ENCODE measurements at regions not wholly inside any gene's neighbourhood (a gene's known extent, or its start where the extent isn't known, plus 50 kb on each side); places are given as distances from the start of the nearest gene placed in this dataset.

GRCh38 chr6:1191141-1191630 is 120.7 kb upstream of the FOXQ1 start:
- Histone ChIP-seq H3K27ac (no peak overlapping the region), H3K36me3 (no peaks in the 10 kb centered on the region), H3K4me3 (no peak overlapping the region), H3K4me1 (no peaks in the 10 kb centered on the region), H3K27me3 (no peaks in the 10 kb centered on the region), H3K9me3 (peaks cover 0 to 7% of the 10 kb centered on the region in 2 donors)
- no peak for DNase-seq (ENCODE audit: low spot score in 2 of 2)
- intact Hi-C loops (cut with DNase I; ENCODE audit: low total_unique reads) = no loop called here
- TF ChIP-seq POLR2A (IDR thresholded peaks at IDR 0.05) = no peak
- no peak for TF ChIP-seq POLR2AphosphoS5 (IDR thresholded peaks at IDR 0.05)
- no peak for TF ChIP-seq CTCF (IDR thresholded peaks at IDR 0.05)

- Histone ChIP-seq H3K27me3 (no peaks in the 10 kb centered on the region), H3K4me1 (no peaks in the 10 kb centered on the region), H3K36me3 (no peaks in the 10 kb centered on the region), H3K4me3 (no peak overlapping the region), H3K27ac (no peak overlapping the region), H3K9me3 (peaks cover 0 to 7% of the 10 kb centered on the region in 2 donors)
- TF ChIP-seq CTCF (IDR thresholded peaks at IDR 0.05) (no peak), POLR2AphosphoS5 (IDR thresholded peaks at IDR 0.05) (no peak), POLR2A (IDR thresholded peaks at IDR 0.05) (no peak)
- DNase-seq (ENCODE audit: low spot score in 2 of 2) = no peak
- intact Hi-C loops (cut with DNase I; ENCODE audit: low total_unique reads) = no loop called here
These were observed 121.5 kb upstream of the FOXQ1 start for GRCh38 chr6:1190366-1190765.

- H3K36me3 ChIP-seq = no peaks in the 10 kb centered on the region
- peak overlapping the region in 1 of 2 donors; percentile 6 for H3K27ac ChIP-seq
- no peak for TF ChIP-seq POLR2A (IDR thresholded peaks at IDR 0.05)
- TF ChIP-seq POLR2AphosphoS5 (IDR thresholded peaks at IDR 0.05) = no peak
- TF ChIP-seq CTCF (IDR thresholded peaks at IDR 0.05) = no peak
- intact Hi-C loops (cut with DNase I; ENCODE audit: low total_unique reads) = no loop called here
- no peaks in the 10 kb centered on the region for H3K4me1 ChIP-seq
- DNase-seq (ENCODE audit: low spot score in 2 of 2) = no peak
- no peaks in the 10 kb centered on the region for H3K9me3 ChIP-seq
- no peak overlapping the region for H3K4me3 ChIP-seq
- H3K27me3 ChIP-seq = peaks cover 0 to under 1% of the 10 kb centered on the region in 2 donors
These were observed 123.7 kb upstream of the FOXQ1 start for GRCh38 chr6:1188199-1188598.

- intact Hi-C loops (cut with DNase I; ENCODE audit: low total_unique reads) = no loop called here
- no peaks in the 10 kb centered on the region for H3K4me1 ChIP-seq
- peaks cover 0 to 4% of the 10 kb centered on the region in 2 donors for H3K27me3 ChIP-seq
- H3K36me3 ChIP-seq = no peaks in the 10 kb centered on the region
- no peak overlapping the region for H3K4me3 ChIP-seq
- no peak for TF ChIP-seq POLR2A (IDR thresholded peaks at IDR 0.05)
- TF ChIP-seq POLR2AphosphoS5 (IDR thresholded peaks at IDR 0.05) = no peak
- TF ChIP-seq CTCF (IDR thresholded peaks at IDR 0.05) = no peak
- H3K27ac ChIP-seq = peak overlapping the region in 1 of 2 donors; percentile 6
- DNase-seq (ENCODE audit: low spot score in 2 of 2) = no peak
- H3K9me3 ChIP-seq = no peaks in the 10 kb centered on the region
These were observed 124.4 kb upstream of the FOXQ1 start for GRCh38 chr6:1187293-1188131.

- Histone ChIP-seq H3K9me3 (no peaks in the 10 kb centered on the region), H3K27me3 (peaks cover 0 to 4% of the 10 kb centered on the region in 2 donors), H3K4me1 (no peaks in the 10 kb centered on the region), H3K4me3 (no peak overlapping the region), H3K36me3 (no peaks in the 10 kb centered on the region), H3K27ac (no peak overlapping the region)
- intact Hi-C loops (cut with DNase I; ENCODE audit: low total_unique reads) = no loop called here
- no peak for TF ChIP-seq CTCF (IDR thresholded peaks at IDR 0.05)
- no peak for TF ChIP-seq POLR2A (IDR thresholded peaks at IDR 0.05)
- no peak for TF ChIP-seq POLR2AphosphoS5 (IDR thresholded peaks at IDR 0.05)
- DNase-seq (ENCODE audit: low spot score in 2 of 2) = no peak
These were observed 127.6 kb upstream of the FOXQ1 start for GRCh38 chr6:1184318-1184717.

Measured in breast epithelium (tissue), 4 donors.